AG08396 (cell line): ENCODE measurements at regions not wholly inside any gene's neighbourhood (a gene's known extent, or its start where the extent isn't known, plus 50 kb on each side); places are given as distances from the start of the nearest gene placed in this dataset.
"Not testable (repeated sequence)": the region's sequence is repeated elsewhere in the genome, so short reads cannot be mapped to it uniquely, and the experiment has no call there.

Source experiments
- DNase-seq: peaks from one replicate; pipeline ENCODE4 v3.0.0; 2012; ENCODE audit warnings: low spot score, mixed read lengths

- DNase-seq: no peak
These were observed 626.1 kb downstream of the COL12A1 start for GRCh38 chr6:74579794-74580193.

- DNase-seq: no peak
These were observed 626.8 kb downstream of the COL12A1 start for GRCh38 chr6:74579047-74579446.

GRCh38 chr6:74578339-74578738 is 627.5 kb downstream of the COL12A1 start:
- DNase-seq: peak; percentile 32

GRCh38 chr6:74577619-74578018 is 628.2 kb downstream of the COL12A1 start:
- no peak for DNase-seq

GRCh38 chr6:74574794-74575193 is 631.1 kb downstream of the COL12A1 start:
- peak; percentile 12 for DNase-seq

- no peak for DNase-seq
These were observed 632.2 kb downstream of the COL12A1 start for GRCh38 chr6:74573613-74574012.

GRCh38 chr6:74570044-74570443 is 635.8 kb downstream of the COL12A1 start:
- DNase-seq: no peak

GRCh38 chr6:74568861-74569260 is 637.0 kb downstream of the COL12A1 start:
- DNase-seq: no peak

- DNase-seq: not testable (repeated sequence)
These were observed 637.9 kb downstream of the COL12A1 start for GRCh38 chr6:74567923-74568290.

GRCh38 chr6:74567281-74567922 is 638.5 kb downstream of the COL12A1 start:
- DNase-seq: no peak

- DNase-seq: no peak
These were observed 648.6 kb downstream of the COL12A1 start for GRCh38 chr6:74557236-74557635.

GRCh38 chr6:74554041-74554440 is 651.8 kb downstream of the COL12A1 start:
- DNase-seq: no peak

- no peak for DNase-seq
These were observed 654.0 kb downstream of the COL12A1 start for GRCh38 chr6:74551896-74552295.

- DNase-seq: no peak
These were observed 655.0 kb downstream of the COL12A1 start for GRCh38 chr6:74550821-74551220.

GRCh38 chr6:74549746-74550145 is 656.1 kb downstream of the COL12A1 start:
- no peak for DNase-seq

GRCh38 chr6:74534465-74535211 is 671.2 kb downstream of the COL12A1 start:
- DNase-seq: peak; percentile 15

GRCh38 chr6:74519163-74519562 is 686.7 kb downstream of the COL12A1 start:
- peak; percentile 16 for DNase-seq

- no peak for DNase-seq
These were observed 687.8 kb downstream of the COL12A1 start for GRCh38 chr6:74518035-74518434.

GRCh38 chr6:74510878-74511277 is 695.0 kb downstream of the COL12A1 start:
- no peak for DNase-seq

- DNase-seq: no peak
These were observed 698.2 kb downstream of the COL12A1 start for GRCh38 chr6:74507649-74508048.

GRCh38 chr6:74505391-74505790 is 700.5 kb downstream of the COL12A1 start:
- DNase-seq: no peak

GRCh38 chr6:74504941-74505340 is 700.9 kb downstream of the COL12A1 start:
- DNase-seq: no peak

GRCh38 chr6:74492587-74492986 is 713.3 kb downstream of the COL12A1 start:
- no peak for DNase-seq
